Activated CD8-positive, alpha-beta T cell treated with anti-CD3 and anti-CD28 coated beads for 36 hours (primary cell): ENCODE measurements at regions not wholly inside any gene's neighbourhood (a gene's known extent, or its start where the extent isn't known, plus 50 kb on each side); places are given as distances from the start of the nearest gene placed in this dataset.

ENCODE experiments used
- ATAC-seq: fragments of 200-7000 bp; cut with Tn5 transposase; one replicate; pipeline ENCODE4 v1.10.0; 2021; ENCODE audit warnings: mild to moderate bottlenecking, moderate library complexity
- CTCF ChIA-PET: fragments of 350-600 bp; sonication (Branson Sonifier 250); formaldehyde crosslinking; loops from one replicate; lab custom pipeline; 2021; ENCODE audit warnings: antibody characterized with exemption; lab: Charles Lee
- POLR2A ChIA-PET: fragments of 350-600 bp; sonication (Branson Sonifier 250); formaldehyde crosslinking; loops from one replicate; lab custom pipeline; 2021; ENCODE audit warnings: antibody characterized with exemption; lab: Charles Lee
- DNase-seq: peaks from one replicate; pipeline ENCODE4 v3.0.0-alpha.2; 2020
- H3K27ac Mint-ChIP-seq: one replicate; pipeline ENCODE4 v1.8.0; 2021; ENCODE audit warnings: mild to moderate bottlenecking, mixed read lengths
- H3K27me3 Mint-ChIP-seq: one replicate; pipeline ENCODE4 v1.8.0; 2021; ENCODE audit warnings: mixed read lengths
- H3K36me3 Mint-ChIP-seq: one replicate; pipeline ENCODE4 v1.8.0; 2021; ENCODE audit warnings: low read depth, mixed read lengths
- H3K4me1 Mint-ChIP-seq: one replicate; pipeline ENCODE4 v1.8.0; 2021; ENCODE audit warnings: low read depth, mixed read lengths
- H3K4me3 Mint-ChIP-seq: one replicate; pipeline ENCODE4 v1.8.0; 2021; ENCODE audit warnings: mild to moderate bottlenecking, moderate library complexity, mixed read lengths
- H3K9me3 Mint-ChIP-seq: one replicate; pipeline ENCODE4 v1.8.0; 2021; ENCODE audit warnings: mixed read lengths
- intact Hi-C: fragments of 100-400 bp; cut with micrococcal nuclease; formaldehyde crosslinking; loops from one replicate; pipeline ENCODE4 v1.10.0; 2022
- TF ChIP-seq, protein P1 (sequence below): fragments of 200-600 bp; IDR thresholded peaks from one replicate; pipeline ENCODE4 v1.8.0; 2022; ENCODE audit warnings: antibody characterized with exemption, mild to moderate bottlenecking

- ATAC-seq, result no peak
- Mint-ChIP-seq H3K36me3 (no peaks in the 10 kb centered on the region), H3K4me1 (no peaks in the 10 kb centered on the region), H3K27ac (no peak overlapping the region), H3K9me3 (no peaks in the 10 kb centered on the region), H3K4me3 (no peak overlapping the region), H3K27me3 (no peaks in the 10 kb centered on the region)
- TF ChIP-seq, protein P1, sequence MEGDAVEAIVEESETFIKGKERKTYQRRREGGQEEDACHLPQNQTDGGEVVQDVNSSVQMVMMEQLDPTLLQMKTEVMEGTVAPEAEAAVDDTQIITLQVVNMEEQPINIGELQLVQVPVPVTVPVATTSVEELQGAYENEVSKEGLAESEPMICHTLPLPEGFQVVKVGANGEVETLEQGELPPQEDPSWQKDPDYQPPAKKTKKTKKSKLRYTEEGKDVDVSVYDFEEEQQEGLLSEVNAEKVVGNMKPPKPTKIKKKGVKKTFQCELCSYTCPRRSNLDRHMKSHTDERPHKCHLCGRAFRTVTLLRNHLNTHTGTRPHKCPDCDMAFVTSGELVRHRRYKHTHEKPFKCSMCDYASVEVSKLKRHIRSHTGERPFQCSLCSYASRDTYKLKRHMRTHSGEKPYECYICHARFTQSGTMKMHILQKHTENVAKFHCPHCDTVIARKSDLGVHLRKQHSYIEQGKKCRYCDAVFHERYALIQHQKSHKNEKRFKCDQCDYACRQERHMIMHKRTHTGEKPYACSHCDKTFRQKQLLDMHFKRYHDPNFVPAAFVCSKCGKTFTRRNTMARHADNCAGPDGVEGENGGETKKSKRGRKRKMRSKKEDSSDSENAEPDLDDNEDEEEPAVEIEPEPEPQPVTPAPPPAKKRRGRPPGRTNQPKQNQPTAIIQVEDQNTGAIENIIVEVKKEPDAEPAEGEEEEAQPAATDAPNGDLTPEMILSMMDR, result no peak
- DNase-seq, result no peak
- CTCF ChIA-PET, result no interaction called here
- intact Hi-C loops, result no loop called here
- POLR2A ChIA-PET, result no interaction called here
Observed at GRCh38 chr13:63090524-63090923, 1674.9 kb upstream of the PCDH20 start.

DNA sequence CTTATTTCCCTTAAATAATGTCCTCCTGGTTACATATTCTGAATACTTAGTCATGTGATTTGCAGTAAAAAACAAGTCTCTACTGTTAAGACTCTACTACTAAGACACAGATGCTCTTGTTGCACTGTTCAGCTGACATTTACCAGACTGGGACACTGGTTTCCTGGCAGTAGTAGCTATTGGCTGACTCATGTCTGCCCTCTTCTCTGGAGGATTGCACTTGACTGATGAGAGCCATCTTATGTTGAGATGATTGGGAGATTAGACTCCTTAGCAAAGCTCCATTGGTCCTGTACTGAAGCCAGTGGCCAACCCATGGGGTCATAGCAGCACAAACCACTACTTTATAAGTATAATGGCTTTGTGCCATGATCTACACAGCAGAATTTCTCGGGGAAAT lies 1672.6 kb upstream of the PCDH20 start:
- H3K4me3 Mint-ChIP-seq, result no peak overlapping the region
- H3K27ac Mint-ChIP-seq, result no peak overlapping the region
- no peaks in the 10 kb centered on the region for H3K27me3 Mint-ChIP-seq
- ATAC-seq, result no peak
- TF ChIP-seq, protein P1, result no peak
- intact Hi-C loops, result no loop called here
- POLR2A ChIA-PET, result no interaction called here
- H3K36me3 Mint-ChIP-seq, result no peaks in the 10 kb centered on the region
- no peaks in the 10 kb centered on the region for H3K4me1 Mint-ChIP-seq
- CTCF ChIA-PET, result no interaction called here
- H3K9me3 Mint-ChIP-seq, result no peaks in the 10 kb centered on the region
- DNase-seq, result no peak

- Mint-ChIP-seq H3K9me3 (peaks cover 5% of the 10 kb centered on the region), H3K27me3 (no peaks in the 10 kb centered on the region), H3K4me3 (no peak overlapping the region), H3K36me3 (no peaks in the 10 kb centered on the region), H3K27ac (no peak overlapping the region), H3K4me1 (no peaks in the 10 kb centered on the region)
- TF ChIP-seq, protein P1, result no peak
- intact Hi-C loops, result no loop called here
- CTCF ChIA-PET, result no interaction called here
- no peak for DNase-seq
- POLR2A ChIA-PET, result no interaction called here
- ATAC-seq, result no peak
Observed at GRCh38 chr13:63086286-63086685, 1670.6 kb upstream of the PCDH20 start.

DNA sequence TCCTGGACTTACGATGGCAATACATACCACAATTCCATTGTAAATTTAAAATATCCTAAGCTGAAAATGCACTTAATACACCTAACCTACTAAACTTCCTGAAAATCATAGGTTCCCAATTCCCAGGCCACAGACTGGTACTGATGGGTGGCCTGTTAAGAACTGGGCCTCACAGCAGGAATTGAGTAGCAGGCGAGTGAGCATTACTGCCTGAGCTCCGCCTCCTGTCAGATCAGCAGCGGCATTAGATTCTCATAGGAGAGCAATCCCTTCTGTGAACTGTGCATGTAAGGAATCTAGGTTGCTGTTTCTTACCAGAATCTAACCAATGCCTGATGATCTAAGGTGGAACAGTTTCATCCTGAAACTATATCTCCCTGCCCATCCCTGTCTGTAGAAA lies 1670.2 kb upstream of the PCDH20 start:
- no peaks in the 10 kb centered on the region for H3K27me3 Mint-ChIP-seq
- no peaks in the 10 kb centered on the region for H3K36me3 Mint-ChIP-seq
- no peaks in the 10 kb centered on the region for H3K4me1 Mint-ChIP-seq
- H3K27ac Mint-ChIP-seq, result no peak overlapping the region
- H3K9me3 Mint-ChIP-seq, result peaks cover 7% of the 10 kb centered on the region
- no peak overlapping the region for H3K4me3 Mint-ChIP-seq
- TF ChIP-seq, protein P1, result no peak
- CTCF ChIA-PET, result no interaction called here
- DNase-seq (no peak), ATAC-seq (no peak)
- intact Hi-C loops, result no loop called here
- POLR2A ChIA-PET, result no interaction called here

DNA sequence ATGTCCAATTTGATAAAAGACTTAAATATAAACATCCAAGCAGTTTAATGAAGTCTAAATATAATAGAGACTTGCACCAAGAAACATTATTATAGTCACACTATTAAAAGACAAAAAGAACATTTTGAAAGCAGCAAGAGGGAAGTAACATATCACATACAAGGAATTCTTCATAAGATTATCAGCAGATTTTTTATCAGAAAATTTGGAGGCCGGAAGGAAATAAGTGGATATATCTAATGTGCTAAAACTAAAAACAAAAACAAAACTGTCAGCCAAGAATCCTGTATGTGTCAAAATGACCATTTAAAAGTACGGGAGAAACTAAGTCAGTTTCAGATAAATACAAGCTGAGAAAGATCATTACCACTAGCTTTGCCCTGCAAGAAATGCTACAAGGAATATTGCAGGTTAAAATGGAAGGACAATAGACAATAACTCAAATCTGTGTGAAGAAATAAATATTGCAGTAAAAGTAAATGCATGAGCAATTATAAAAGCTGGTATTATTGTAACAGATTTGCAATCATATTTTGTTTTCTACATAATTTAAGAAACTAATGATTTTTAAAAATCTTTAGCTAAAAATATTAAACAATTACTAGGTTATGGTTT lies 1665.9 kb upstream of the PCDH20 start:
- Mint-ChIP-seq H3K27me3 (no peaks in the 10 kb centered on the region), H3K36me3 (no peaks in the 10 kb centered on the region), H3K9me3 (peaks cover 12% of the 10 kb centered on the region), H3K4me3 (no peak overlapping the region), H3K4me1 (no peaks in the 10 kb centered on the region), H3K27ac (no peak overlapping the region)
- ATAC-seq, result no peak
- no peak for DNase-seq
- intact Hi-C loops, result no loop called here
- TF ChIP-seq, protein P1, result no peak
- ChIA-PET POLR2A (no interaction called here), CTCF (no interaction called here)
